Stomach (tissue), 4 donors: ENCODE measurements at regions not wholly inside any gene's neighbourhood (a gene's known extent, or its start where the extent isn't known, plus 50 kb on each side); places are given as distances from the start of the nearest gene placed in this dataset.

ENCODE experiments used
- EP300 ChIP-seq: sonication (generic); formaldehyde crosslinking; IDR thresholded peaks from one replicate; pipeline ENCODE4 v1.6.1; 2017; ENCODE audit warnings: antibody characterized with exemption
- POLR2A ChIP-seq, 4 donors: fragments of 450-650 bp; IDR thresholded peaks; one replicate each; pipeline ENCODE4 v1.6.1; 2016; ENCODE audit warnings: antibody characterized with exemption in 4 of 4, control low read depth in 2 of 4, mild to moderate bottlenecking in 1 of 4, moderate library complexity in 1 of 4
- POLR2AphosphoS5 ChIP-seq, 3 donors: sonication (generic); formaldehyde crosslinking; IDR thresholded peaks; one replicate each; pipeline ENCODE4 v1.6.1; 2016; ENCODE audit warnings: antibody characterized with exemption in 3 of 3
- TF ChIP-seq, protein P1 (sequence below), 7 experiments: fragments of 450-650 bp in 4 of 7; fragments of 200-600 bp in 3 of 7; sonication (generic) in 3 of 7; IDR thresholded peaks; one replicate each; pipeline ENCODE4 v1.5.1; 2016 to 2019; ENCODE audit warnings: antibody characterized with exemption in 7 of 7, control low read depth in 2 of 7, mild to moderate bottlenecking in 1 of 7

DNA sequence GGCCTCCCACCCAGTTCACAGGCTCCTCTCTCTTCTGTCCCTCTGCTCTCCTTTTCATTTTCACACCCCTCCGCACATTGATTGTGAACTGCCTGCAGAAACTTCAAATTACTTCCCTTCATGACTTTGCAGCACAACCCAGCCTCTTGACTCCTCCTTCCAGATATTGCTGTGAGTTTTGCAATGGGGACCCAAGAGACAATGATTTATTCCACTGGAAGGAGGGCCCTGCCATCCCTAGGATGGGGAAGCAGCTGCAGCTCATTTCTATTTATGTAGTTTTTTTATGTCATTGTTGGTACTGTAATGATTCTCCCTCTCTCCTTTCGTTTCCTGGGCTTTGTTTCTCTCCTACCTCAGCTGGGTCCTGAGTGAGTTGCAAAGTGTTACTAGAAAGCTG lies 364.9 kb downstream of the ICE1 start:
- TF ChIP-seq, protein P1, sequence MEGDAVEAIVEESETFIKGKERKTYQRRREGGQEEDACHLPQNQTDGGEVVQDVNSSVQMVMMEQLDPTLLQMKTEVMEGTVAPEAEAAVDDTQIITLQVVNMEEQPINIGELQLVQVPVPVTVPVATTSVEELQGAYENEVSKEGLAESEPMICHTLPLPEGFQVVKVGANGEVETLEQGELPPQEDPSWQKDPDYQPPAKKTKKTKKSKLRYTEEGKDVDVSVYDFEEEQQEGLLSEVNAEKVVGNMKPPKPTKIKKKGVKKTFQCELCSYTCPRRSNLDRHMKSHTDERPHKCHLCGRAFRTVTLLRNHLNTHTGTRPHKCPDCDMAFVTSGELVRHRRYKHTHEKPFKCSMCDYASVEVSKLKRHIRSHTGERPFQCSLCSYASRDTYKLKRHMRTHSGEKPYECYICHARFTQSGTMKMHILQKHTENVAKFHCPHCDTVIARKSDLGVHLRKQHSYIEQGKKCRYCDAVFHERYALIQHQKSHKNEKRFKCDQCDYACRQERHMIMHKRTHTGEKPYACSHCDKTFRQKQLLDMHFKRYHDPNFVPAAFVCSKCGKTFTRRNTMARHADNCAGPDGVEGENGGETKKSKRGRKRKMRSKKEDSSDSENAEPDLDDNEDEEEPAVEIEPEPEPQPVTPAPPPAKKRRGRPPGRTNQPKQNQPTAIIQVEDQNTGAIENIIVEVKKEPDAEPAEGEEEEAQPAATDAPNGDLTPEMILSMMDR (IDR thresholded peaks at IDR 0.05), result no peak
- no peak for TF ChIP-seq EP300
- TF ChIP-seq POLR2AphosphoS5 (IDR thresholded peaks at IDR 0.05), result no peak
- no peak for TF ChIP-seq POLR2A (IDR thresholded peaks at IDR 0.05)
